ENCODE measurements at regions not wholly inside any gene's neighbourhood (a gene's known extent, or its start where the extent isn't known, plus 50 kb on each side); places are given as distances from the start of the nearest gene placed in this dataset.

DNA sequence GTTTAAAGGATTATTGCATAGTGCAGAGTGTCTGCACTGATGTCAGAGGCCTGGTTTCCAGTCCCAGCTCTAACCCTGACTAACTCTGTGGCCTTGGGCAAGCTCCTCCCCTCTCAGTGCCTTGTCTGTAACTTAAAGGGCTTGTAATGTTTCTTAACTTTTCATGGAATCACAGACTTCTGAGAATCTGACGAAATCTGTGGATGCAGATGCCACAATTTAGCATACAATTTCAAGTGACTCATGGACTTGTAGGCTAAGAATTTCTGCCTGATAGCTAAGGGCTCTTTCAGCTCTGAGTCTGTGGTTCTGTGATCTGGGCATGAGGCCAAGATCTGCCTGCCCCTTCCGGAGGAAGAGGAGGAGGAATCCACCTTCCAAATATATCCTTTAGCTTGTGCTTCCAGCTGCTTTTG lies 236.9 kb downstream of the AR start:
- peak; percentile 89 for DNase-seq (ENCODE audit: extremely low read depth, low read depth)
- TF ChIP-seq, protein P1, sequence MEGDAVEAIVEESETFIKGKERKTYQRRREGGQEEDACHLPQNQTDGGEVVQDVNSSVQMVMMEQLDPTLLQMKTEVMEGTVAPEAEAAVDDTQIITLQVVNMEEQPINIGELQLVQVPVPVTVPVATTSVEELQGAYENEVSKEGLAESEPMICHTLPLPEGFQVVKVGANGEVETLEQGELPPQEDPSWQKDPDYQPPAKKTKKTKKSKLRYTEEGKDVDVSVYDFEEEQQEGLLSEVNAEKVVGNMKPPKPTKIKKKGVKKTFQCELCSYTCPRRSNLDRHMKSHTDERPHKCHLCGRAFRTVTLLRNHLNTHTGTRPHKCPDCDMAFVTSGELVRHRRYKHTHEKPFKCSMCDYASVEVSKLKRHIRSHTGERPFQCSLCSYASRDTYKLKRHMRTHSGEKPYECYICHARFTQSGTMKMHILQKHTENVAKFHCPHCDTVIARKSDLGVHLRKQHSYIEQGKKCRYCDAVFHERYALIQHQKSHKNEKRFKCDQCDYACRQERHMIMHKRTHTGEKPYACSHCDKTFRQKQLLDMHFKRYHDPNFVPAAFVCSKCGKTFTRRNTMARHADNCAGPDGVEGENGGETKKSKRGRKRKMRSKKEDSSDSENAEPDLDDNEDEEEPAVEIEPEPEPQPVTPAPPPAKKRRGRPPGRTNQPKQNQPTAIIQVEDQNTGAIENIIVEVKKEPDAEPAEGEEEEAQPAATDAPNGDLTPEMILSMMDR (IDR thresholded peaks at IDR 0.05; ENCODE audit: low read depth, low read length, missing control alignments), result no peak
- H3K4me3 ChIP-seq (replicated peaks; ENCODE audit: low read depth, low read length), result no peak overlapping the region

DNA sequence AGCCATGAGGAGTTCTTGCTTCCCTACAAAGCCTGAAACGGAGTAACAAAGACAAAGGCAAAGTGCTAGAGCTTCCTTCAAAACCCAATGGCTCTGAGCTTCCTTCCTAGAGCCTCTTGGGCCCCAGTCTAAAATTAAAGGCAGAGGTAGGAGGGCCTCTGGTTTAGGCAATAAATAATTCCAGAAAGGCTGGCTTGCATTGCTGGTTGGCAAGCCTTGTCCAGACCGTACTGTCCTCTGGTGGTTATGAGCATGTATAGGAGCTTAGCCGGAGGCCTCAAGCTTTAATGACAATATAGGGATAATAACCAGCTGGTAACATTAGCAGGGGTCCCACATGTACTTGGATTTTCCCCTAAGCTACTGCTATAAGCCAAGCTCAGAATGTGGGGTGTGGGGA lies 237.3 kb downstream of the AR start:
- DNase-seq (ENCODE audit: extremely low read depth, low read depth), result no peak
- no peak overlapping the region for H3K4me3 ChIP-seq (replicated peaks; ENCODE audit: low read depth, low read length)
- TF ChIP-seq, protein P1 (IDR thresholded peaks at IDR 0.05; ENCODE audit: low read depth, low read length, missing control alignments), result peak; percentile 49

DNA sequence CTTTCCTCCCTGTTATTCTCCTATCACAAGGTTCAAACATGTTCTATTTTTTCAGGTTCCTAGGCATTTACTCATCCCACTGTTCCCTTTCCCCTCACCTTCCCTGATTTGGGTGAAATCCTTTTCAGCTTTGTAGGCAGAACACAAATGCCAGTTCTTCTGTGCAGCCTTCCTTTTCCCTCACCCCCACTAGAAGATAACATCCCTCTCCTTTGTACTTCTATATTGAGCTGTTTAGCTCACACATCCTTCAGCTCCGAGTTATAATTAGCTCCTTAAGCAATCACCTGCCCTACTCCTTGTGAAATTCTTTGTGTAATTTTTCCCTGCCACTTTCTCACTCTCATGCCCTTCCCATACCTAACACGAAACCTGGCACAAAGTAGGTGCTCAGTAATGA lies 240.9 kb downstream of the AR start:
- TF ChIP-seq, protein P1 (IDR thresholded peaks at IDR 0.05; ENCODE audit: low read depth, low read length, missing control alignments), result no peak
- no peak for DNase-seq (ENCODE audit: extremely low read depth, low read depth)
- no peak overlapping the region for H3K4me3 ChIP-seq (replicated peaks; ENCODE audit: low read depth, low read length)

DNA sequence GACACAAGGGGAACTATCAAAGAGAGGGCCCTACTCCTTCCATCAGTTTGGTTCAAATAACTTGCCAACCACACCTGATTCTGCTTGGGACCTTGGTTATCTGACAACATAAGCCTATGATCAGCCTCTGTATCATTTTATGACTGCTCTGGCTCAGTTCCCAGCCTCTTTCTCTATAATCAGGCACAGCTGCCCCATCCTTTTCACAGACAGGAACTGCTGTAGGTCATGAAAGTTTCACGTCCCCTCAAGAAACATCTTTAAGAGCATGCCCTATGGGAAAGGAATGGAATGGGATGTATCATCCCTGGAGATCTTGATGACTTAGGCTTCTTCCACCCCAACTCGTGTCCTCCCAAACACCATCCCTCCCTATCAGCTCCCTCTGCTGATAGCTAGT lies 243.4 kb downstream of the AR start:
- TF ChIP-seq, protein P1 (IDR thresholded peaks at IDR 0.05; ENCODE audit: low read depth, low read length, missing control alignments), result no peak
- no peak overlapping the region for H3K4me3 ChIP-seq (replicated peaks; ENCODE audit: low read depth, low read length)
- DNase-seq (ENCODE audit: extremely low read depth, low read depth), result peak; percentile 35

DNA sequence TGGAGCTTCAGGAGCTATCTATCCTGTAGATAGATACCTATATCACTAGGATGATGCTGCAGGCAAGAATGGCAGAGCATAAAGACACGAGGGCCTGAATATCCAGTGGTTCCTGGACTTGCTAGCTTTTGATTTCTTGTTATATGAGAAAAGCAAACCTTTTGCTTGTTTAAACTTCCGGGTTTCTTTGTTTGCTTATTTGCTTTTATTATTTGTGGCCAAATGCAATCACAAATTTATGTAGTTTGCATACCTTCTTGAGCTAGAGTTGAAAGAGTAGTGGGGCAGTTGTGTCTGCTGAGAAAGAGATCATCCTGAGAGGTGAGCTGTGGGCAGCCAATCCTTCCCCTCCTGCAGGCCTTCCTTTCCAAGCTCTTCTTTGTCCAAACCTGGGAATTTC lies 245.7 kb downstream of the AR start:
- H3K4me3 ChIP-seq (replicated peaks; ENCODE audit: low read depth, low read length), result no peak overlapping the region
- no peak for DNase-seq (ENCODE audit: extremely low read depth, low read depth)
- TF ChIP-seq, protein P1 (IDR thresholded peaks at IDR 0.05; ENCODE audit: low read depth, low read length, missing control alignments), result no peak

Data from HFF-Myc (cell line).